Lung (tissue), 11 donors: ENCODE measurements at regions not wholly inside any gene's neighbourhood (a gene's known extent, or its start where the extent isn't known, plus 50 kb on each side); places are given as distances from the start of the nearest gene placed in this dataset.
"Not testable (repeated sequence)": the region's sequence is repeated elsewhere in the genome, so short reads cannot be mapped to it uniquely, and the experiment has no call there.

Experiments used
- ATAC-seq: fragments of 200-7000 bp; cut with Tn5 transposase; one replicate; pipeline ENCODE4 v1.9.1; 2020; ENCODE audit warnings: moderate number of reproducible peaks; ENCODE audit not compliant: insufficient read depth, low FRiP score
- DNase-seq, 3 donors: peaks; one replicate each; pipeline ENCODE4 v3.0.0-alpha.2; 2013 to 2017
- H3K27ac ChIP-seq, 2 donors: one replicate each; pipeline ENCODE4 v1.5.1; 2013; ENCODE audit warnings: mild to moderate bottlenecking in 2 of 2, moderate library complexity in 2 of 2, control low read depth in 1 of 2, inconsistent platforms in 1 of 2, low read depth in 1 of 2, low read length in 1 of 2
- H3K27me3 ChIP-seq, 3 donors: one replicate each; pipeline ENCODE4 v1.5.1; 2013; ENCODE audit warnings: low read length in 2 of 3; ENCODE audit not compliant: control insufficient read depth in 3 of 3, insufficient read depth in 3 of 3
- H3K36me3 ChIP-seq, 4 donors: one replicate each; pipeline ENCODE4 v1.5.1; 2013; ENCODE audit warnings: low read length in 4 of 4, mild to moderate bottlenecking in 1 of 4, moderate library complexity in 1 of 4; ENCODE audit not compliant: control insufficient read depth in 4 of 4, insufficient read depth in 4 of 4
- H3K4me1 ChIP-seq, 5 donors: one replicate each; pipeline ENCODE4 v1.5.1; 2013; ENCODE audit warnings: low read length in 5 of 5, mild to moderate bottlenecking in 2 of 5, moderate library complexity in 1 of 5; ENCODE audit not compliant: control insufficient read depth in 5 of 5, insufficient read depth in 5 of 5
- H3K4me3 ChIP-seq: one replicate; pipeline ENCODE4 v1.5.1; 2013; ENCODE audit warnings: mild to moderate bottlenecking, control low read depth, moderate library complexity
- H3K9ac ChIP-seq, 2 donors: one replicate each; pipeline ENCODE4 v1.5.1; 2013; ENCODE audit warnings: low read length in 2 of 2, control low read depth in 1 of 2; ENCODE audit not compliant: insufficient read depth in 1 of 2
- H3K9me3 ChIP-seq, 4 donors: one replicate each; pipeline ENCODE4 v1.5.1; 2013; ENCODE audit warnings: low read length in 3 of 4, mild to moderate bottlenecking in 1 of 4, moderate library complexity in 1 of 4; ENCODE audit not compliant: control insufficient read depth in 4 of 4, insufficient read depth in 3 of 4
- WGBS, 2 donors: extraction: QIAGEN DNeasy Blood & Tissue Kit; methylation state at CpG; one replicate each; pipeline ENCODE4 v1.1.7; 2013; 5-methylcytosine and 5-hydroxymethylcytosine counted together
- TF ChIP-seq, protein P1 (sequence below): IDR thresholded peaks from 2 replicates; pipeline ENCODE4 v1.5.1; 2012; ENCODE audit warnings: mild to moderate bottlenecking; ENCODE audit errors: control extremely low read depth, extremely low read depth
- donor health status: control.
- donor health status: control.
- donor health status: Bipolar disorder and iron deficiency.
- donor health status: healthy.
- donor health status: DM: yes; HTN: yes; CAD: no.

DNA sequence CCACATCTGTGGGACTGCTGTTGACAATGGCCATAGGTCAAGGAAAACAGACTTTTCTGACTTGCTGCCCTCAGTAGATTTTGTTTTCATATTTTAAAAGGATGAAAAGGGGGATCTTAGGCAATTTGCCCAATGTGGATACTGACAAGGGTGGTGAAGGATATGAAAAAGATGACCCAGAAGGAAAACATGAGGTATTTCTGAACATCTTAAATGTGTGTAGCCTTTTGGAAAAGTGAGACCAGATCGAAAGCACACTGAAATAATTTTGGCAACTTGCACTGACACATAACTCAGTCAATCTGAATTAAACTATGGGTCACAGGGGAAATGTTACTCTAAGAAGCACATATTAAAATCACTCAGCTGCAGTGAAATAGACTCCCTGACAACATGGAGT, 1793.0 kb upstream of the ACO1 start:
- ATAC-seq (no peak), DNase-seq (peak; percentile 33 to 84 (median 83))
- WGBS, 2 donors: 51 to 64% methylated on average over 1 of the region's 1 CpG
- Histone ChIP-seq H3K9me3 (no peaks in the 10 kb centered on the region), H3K27ac (no peak overlapping the region), H3K4me3 (no peak overlapping the region), H3K4me1 (peaks cover 0 to 5% (median 0%) of the 10 kb centered on the region in 5 donors), H3K36me3 (no peaks in the 10 kb centered on the region), H3K9ac (no peak overlapping the region), H3K27me3 (no peaks in the 10 kb centered on the region)
- TF ChIP-seq, protein P1, sequence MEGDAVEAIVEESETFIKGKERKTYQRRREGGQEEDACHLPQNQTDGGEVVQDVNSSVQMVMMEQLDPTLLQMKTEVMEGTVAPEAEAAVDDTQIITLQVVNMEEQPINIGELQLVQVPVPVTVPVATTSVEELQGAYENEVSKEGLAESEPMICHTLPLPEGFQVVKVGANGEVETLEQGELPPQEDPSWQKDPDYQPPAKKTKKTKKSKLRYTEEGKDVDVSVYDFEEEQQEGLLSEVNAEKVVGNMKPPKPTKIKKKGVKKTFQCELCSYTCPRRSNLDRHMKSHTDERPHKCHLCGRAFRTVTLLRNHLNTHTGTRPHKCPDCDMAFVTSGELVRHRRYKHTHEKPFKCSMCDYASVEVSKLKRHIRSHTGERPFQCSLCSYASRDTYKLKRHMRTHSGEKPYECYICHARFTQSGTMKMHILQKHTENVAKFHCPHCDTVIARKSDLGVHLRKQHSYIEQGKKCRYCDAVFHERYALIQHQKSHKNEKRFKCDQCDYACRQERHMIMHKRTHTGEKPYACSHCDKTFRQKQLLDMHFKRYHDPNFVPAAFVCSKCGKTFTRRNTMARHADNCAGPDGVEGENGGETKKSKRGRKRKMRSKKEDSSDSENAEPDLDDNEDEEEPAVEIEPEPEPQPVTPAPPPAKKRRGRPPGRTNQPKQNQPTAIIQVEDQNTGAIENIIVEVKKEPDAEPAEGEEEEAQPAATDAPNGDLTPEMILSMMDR: no peak

DNA sequence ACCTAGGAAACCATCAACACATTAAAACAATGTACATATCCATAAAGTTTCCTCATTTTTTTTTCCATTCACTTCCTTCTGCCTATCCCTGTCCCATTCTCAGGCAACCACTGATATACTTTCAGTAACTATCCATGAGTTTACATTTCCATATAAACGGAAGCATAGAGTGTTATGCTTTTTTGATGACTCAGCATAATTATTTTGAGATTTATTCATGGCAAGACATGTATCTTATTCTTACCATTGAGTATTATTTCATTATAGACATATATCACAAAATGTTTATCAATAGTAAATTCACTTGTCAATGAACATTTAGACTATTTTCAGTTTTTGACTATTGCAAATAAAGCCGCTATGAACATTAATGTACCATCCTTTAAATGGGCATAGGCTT, 1786.8 kb upstream of the ACO1 start:
- Histone ChIP-seq H3K4me1 (no peaks in the 10 kb centered on the region), H3K9me3 (no peaks in the 10 kb centered on the region), H3K9ac (no peak overlapping the region), H3K4me3 (no peak overlapping the region), H3K27me3 (no peaks in the 10 kb centered on the region), H3K36me3 (no peaks in the 10 kb centered on the region), H3K27ac (no peak overlapping the region)
- DNase-seq: no peak
- TF ChIP-seq, protein P1: no peak
- 86 to 88% methylated on average over 2 of the region's 2 CpGs for WGBS, 2 donors
- ATAC-seq: no peak

DNA sequence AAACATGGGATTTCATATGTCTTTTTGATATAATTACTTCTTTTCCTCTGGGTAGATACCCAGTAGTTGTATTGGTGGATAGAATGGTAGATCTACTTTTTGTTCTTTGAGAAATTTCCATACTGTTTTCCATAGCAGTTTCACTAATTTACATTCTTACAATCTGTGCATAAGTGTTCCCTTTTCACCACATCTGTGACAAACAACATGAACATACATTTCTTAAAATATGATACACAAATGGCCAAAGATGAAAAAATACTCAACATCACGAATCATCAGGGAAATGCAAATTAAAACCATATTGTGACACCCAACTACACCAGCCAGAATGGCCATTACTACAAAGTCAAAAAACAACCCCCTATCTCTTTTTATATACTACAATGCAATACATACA, 1778.5 kb upstream of the ACO1 start:
- Histone ChIP-seq H3K4me1 (no peaks in the 10 kb centered on the region), H3K27me3 (no peaks in the 10 kb centered on the region), H3K4me3 (no peak overlapping the region), H3K27ac (no peak overlapping the region), H3K9me3 (no peaks in the 10 kb centered on the region), H3K36me3 (no peaks in the 10 kb centered on the region), H3K9ac (no peak overlapping the region)
- DNase-seq (no peak), ATAC-seq (no peak)
- TF ChIP-seq, protein P1: no peak
- 76 to 82% methylated on average over 1 of the region's 1 CpG for WGBS, 2 donors

DNA sequence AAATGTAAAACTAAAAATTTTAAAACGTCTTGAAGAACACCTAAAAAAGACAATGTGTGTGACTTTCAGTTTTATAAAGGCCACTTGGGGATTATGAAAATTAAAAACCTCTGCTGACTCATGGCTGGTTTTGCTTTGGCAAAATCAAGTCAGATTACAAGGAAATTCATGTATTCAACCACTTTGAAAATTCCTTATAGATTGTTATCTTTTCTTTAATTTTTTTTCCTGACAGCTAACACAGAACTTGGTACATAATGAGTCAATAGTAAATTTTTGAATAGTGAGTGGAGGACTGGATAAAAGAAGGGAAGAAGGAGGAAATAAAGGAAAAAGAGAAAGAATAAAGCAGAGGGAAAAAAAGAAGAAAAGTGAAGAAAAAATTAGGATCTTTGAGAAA, 1774.7 kb upstream of the ACO1 start:
- no peak overlapping the region for H3K9ac ChIP-seq
- no peak for ATAC-seq
- no peaks in the 10 kb centered on the region for H3K27me3 ChIP-seq
- no peak overlapping the region for H3K4me3 ChIP-seq
- DNase-seq: no peak
- no peaks in the 10 kb centered on the region for H3K9me3 ChIP-seq
- no peak overlapping the region for H3K27ac ChIP-seq
- 64 to 80% methylated on average over 1 of the region's 1 CpG for WGBS, 2 donors
- H3K36me3 ChIP-seq: no peaks in the 10 kb centered on the region
- H3K4me1 ChIP-seq: no peaks in the 10 kb centered on the region
- TF ChIP-seq, protein P1: no peak

DNA sequence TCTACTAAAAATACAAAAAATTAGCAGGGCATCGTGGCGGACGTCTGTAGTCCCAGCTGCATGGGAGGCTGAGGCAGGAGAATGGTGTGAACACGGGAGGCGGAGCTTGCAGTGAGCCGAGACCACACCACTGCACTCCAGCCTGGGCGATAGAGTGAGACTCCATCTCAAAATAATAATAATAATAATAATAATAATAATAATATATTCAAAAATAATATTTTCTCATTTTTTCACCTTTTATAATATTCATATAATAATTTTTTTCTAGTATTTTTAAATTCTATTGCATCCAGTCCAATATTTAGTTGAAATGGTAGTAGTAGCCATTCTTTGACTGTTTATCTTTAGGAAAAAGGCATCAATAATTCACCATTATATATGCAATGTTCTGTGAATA, 1767.7 kb upstream of the ACO1 start:
- DNase-seq, H3K27me3 ChIP-seq, H3K4me3 ChIP-seq, H3K9me3 ChIP-seq, ATAC-seq, H3K4me1 ChIP-seq, H3K27ac ChIP-seq, H3K36me3 ChIP-seq, H3K9ac ChIP-seq: not testable (repeated sequence)
- WGBS, 2 donors: 94 to 95% methylated on average over 7 of the region's 7 CpGs
